H1 (cell line): ENCODE measurements at regions not wholly inside any gene's neighbourhood (a gene's known extent, or its start where the extent isn't known, plus 50 kb on each side); places are given as distances from the start of the nearest gene placed in this dataset.

Experiments used
- CTCF ChIA-PET: fragments of 300-600 bp; sonication (Branson Sonifier 250); formaldehyde crosslinking; loops from one replicate; lab custom pipeline; 2021; ENCODE audit not compliant: partially characterized antibody; lab: Charles Lee
- POLR2A ChIA-PET: fragments of 300-600 bp; sonication (Branson Sonifier 250); formaldehyde crosslinking; loops from one replicate; lab custom pipeline; 2021; ENCODE audit warnings: inconsistent platforms; ENCODE audit not compliant: partially characterized antibody; lab: Charles Lee
- DNase-seq, 2 experiments: peaks; one replicate each; pipeline versions ENCODE4 v3.0.0 to v3.0.0-alpha.2; 2010 to 2022; ENCODE audit warnings: low spot score in 2 of 2, low read depth in 1 of 2, mixed read lengths in 1 of 2
- FAIRE-seq: peaks from 2 replicates; lab custom pipeline; 2011; peaks lifted over from hg19 to GRCh38; lab: Jason Lieb, UNC
- H2AFZ ChIP-seq: 2 replicates; pipeline ENCODE4 v1.8.1; 2012; ENCODE audit warnings: low read length, inconsistent platforms
- H2AK5ac ChIP-seq: 2 replicates; pipeline ENCODE4 v1.6.1; 2013; ENCODE audit warnings: low read depth, low read length
- H2BK120ac ChIP-seq: replicated peaks from 2 replicates; pipeline ENCODE3; 2013; ENCODE audit warnings: low read depth, low read length, inconsistent platforms
- H2BK12ac ChIP-seq: 2 replicates; pipeline ENCODE4 v1.6.1; 2013; ENCODE audit warnings: low read depth, low read length
- H2BK15ac ChIP-seq: 2 replicates; pipeline ENCODE4 v1.6.1; 2013; ENCODE audit warnings: low read length
- H2BK20ac ChIP-seq: 2 replicates; pipeline ENCODE4 v1.6.1; 2013; ENCODE audit warnings: low read length
- H2BK5ac ChIP-seq: 2 replicates; pipeline ENCODE4 v1.6.1; 2013; ENCODE audit warnings: low read depth, low read length
- H3K14ac ChIP-seq: 2 replicates; pipeline ENCODE4 v1.6.1; 2013; ENCODE audit warnings: inconsistent platforms; ENCODE audit not compliant: insufficient read length
- H3K18ac ChIP-seq: 2 replicates; pipeline ENCODE4 v1.6.1; 2013; ENCODE audit warnings: low read length; ENCODE audit errors: extremely low read depth
- H3K23ac ChIP-seq: 2 replicates; pipeline ENCODE4 v1.6.1; 2013; ENCODE audit warnings: inconsistent platforms; ENCODE audit not compliant: insufficient read length
- H3K23me2 ChIP-seq: 2 replicates; pipeline ENCODE4 v1.6.1; 2013; ENCODE audit warnings: low read depth, low read length
- H3K27ac ChIP-seq: 2 replicates; pipeline ENCODE4 v1.6.1; 2011; ENCODE audit warnings: low read depth, low read length, inconsistent platforms
- H3K27me3 ChIP-seq, 4 experiments: replicated peaks in 1 of 4; 1 replicate in 1 of 4; 2 replicates in 3 of 4; pipeline versions ENCODE4 v1.6.1 to v1.8.1; 2011 to 2013; ENCODE audit warnings: low read length in 3 of 4, mild to moderate bottlenecking in 3 of 4, inconsistent platforms in 2 of 4, mixed read lengths in 2 of 4, moderate library complexity in 1 of 4; ENCODE audit not compliant: control insufficient read depth in 3 of 4, insufficient read depth in 3 of 4; ENCODE audit errors: extremely low read depth in 1 of 4
- H3K36me3 ChIP-seq, 4 experiments: 2 replicates each; pipeline versions ENCODE4 v1.6.1 to v1.8.1; 2011 to 2013; ENCODE audit warnings: mild to moderate bottlenecking in 4 of 4, low read length in 3 of 4, moderate library complexity in 2 of 4, control low read depth in 1 of 4, inconsistent platforms in 1 of 4; ENCODE audit not compliant: insufficient read depth in 4 of 4, control insufficient read depth in 2 of 4
- H3K4ac ChIP-seq: replicated peaks from 2 replicates; pipeline ENCODE3; 2013; ENCODE audit warnings: low read length, low read depth, mixed read lengths, inconsistent platforms; ENCODE audit not compliant: insufficient read length
- H3K4me1 ChIP-seq, 4 experiments: replicated peaks in 1 of 4; 1 replicate in 1 of 4; 2 replicates in 3 of 4; pipeline versions ENCODE4 v1.6.1 to v1.8.1; 2011 to 2013; ENCODE audit warnings: low read length in 3 of 4, inconsistent platforms in 2 of 4, mixed read lengths in 1 of 4; ENCODE audit not compliant: insufficient read depth in 4 of 4, control insufficient read depth in 3 of 4
- H3K4me2 ChIP-seq, 2 experiments: 2 replicates each; pipeline versions ENCODE4 v1.6.1 to v1.8.1; 2011 to 2013; ENCODE audit warnings: low read depth in 2 of 2, low read length in 2 of 2, control low read depth in 1 of 2, inconsistent platforms in 1 of 2, mild to moderate bottlenecking in 1 of 2; ENCODE audit not compliant: insufficient read depth in 1 of 2
- H3K4me3 ChIP-seq, 4 experiments: fragments of 200-600, 300-600 bp in 1 of 4; sonication (generic), shearing (Covaris generic), sonication (Bioruptor Twin) in 1 of 4; 2 replicates each; pipeline versions ENCODE4 v1.5.1 to v1.8.1; 2011 to 2016; ENCODE audit warnings: low read length in 4 of 4, low read depth in 3 of 4, control low read depth in 2 of 4, inconsistent platforms in 2 of 4, mild to moderate bottlenecking in 2 of 4, mixed read lengths in 1 of 4, moderate library complexity in 1 of 4; ENCODE audit not compliant: insufficient read depth in 2 of 4; ENCODE audit errors: extremely low read depth in 1 of 4
- H3K56ac ChIP-seq: replicated peaks from 2 replicates; pipeline ENCODE3; 2013; ENCODE audit warnings: low read depth, mild to moderate bottlenecking, mixed read lengths, low read length, inconsistent platforms; ENCODE audit not compliant: insufficient read length
- H3K79me1 ChIP-seq: 2 replicates; pipeline ENCODE4 v1.6.1; 2013; ENCODE audit warnings: low read depth, low read length, control low read depth
- H3K79me2 ChIP-seq, 2 experiments: 2 replicates each; pipeline versions ENCODE4 v1.6.1 to v1.8.1; 2012 to 2013; ENCODE audit warnings: low read length in 2 of 2, mild to moderate bottlenecking in 2 of 2, inconsistent platforms in 1 of 2; ENCODE audit not compliant: insufficient read depth in 2 of 2, control insufficient read depth in 1 of 2
- H3K9ac ChIP-seq, 4 experiments: replicated peaks in 1 of 4; 1 replicate in 1 of 4; 2 replicates in 3 of 4; pipeline versions ENCODE4 v1.6.1 to v1.8.1; 2011 to 2013; ENCODE audit warnings: low read depth in 3 of 4, low read length in 3 of 4, control low read depth in 2 of 4, mild to moderate bottlenecking in 2 of 4, moderate library complexity in 2 of 4, inconsistent platforms in 1 of 4; ENCODE audit errors: extremely low read depth in 1 of 4
- H3K9me3 ChIP-seq, 2 experiments: 2 replicates each; pipeline versions ENCODE4 v1.6.1 to v1.8.1; 2012 to 2013; ENCODE audit warnings: mild to moderate bottlenecking in 2 of 2, moderate library complexity in 2 of 2, control low read depth in 1 of 2, inconsistent platforms in 1 of 2, low read depth in 1 of 2, low read length in 1 of 2, mixed read lengths in 1 of 2; ENCODE audit not compliant: insufficient read depth in 2 of 2
- H4K20me1 ChIP-seq, 2 experiments: replicated peaks in 1 of 2; 2 replicates each; pipeline versions ENCODE3 to v1.8.1; 2011 to 2013; ENCODE audit warnings: inconsistent platforms in 2 of 2, low read length in 2 of 2, mild to moderate bottlenecking in 1 of 2; ENCODE audit not compliant: insufficient read depth in 2 of 2, control insufficient read depth in 1 of 2
- H4K5ac ChIP-seq: 2 replicates; pipeline ENCODE4 v1.6.1; 2013; ENCODE audit warnings: low read length, low read depth, mixed read lengths, inconsistent platforms; ENCODE audit not compliant: insufficient read length
- H4K8ac ChIP-seq: 2 replicates; pipeline ENCODE4 v1.8.0; 2013; ENCODE audit warnings: mild to moderate bottlenecking, moderate library complexity, low read length, inconsistent platforms; ENCODE audit not compliant: insufficient read depth; ENCODE audit errors: extremely low read depth
- H4K91ac ChIP-seq: replicated peaks from 2 replicates; pipeline ENCODE3; 2013; ENCODE audit warnings: low read length, mixed read lengths, inconsistent platforms; ENCODE audit not compliant: insufficient read length
- CREB1 ChIP-seq: IDR thresholded peaks from 2 replicates; pipeline ENCODE4 v1.6.1; 2012; ENCODE audit warnings: inconsistent platforms
- EZH2 ChIP-seq: fragments of 200-600 bp; sonication (generic); IDR thresholded peaks from 2 replicates; pipeline ENCODE4 v1.7.1; 2012; ENCODE audit warnings: low read depth, mild to moderate bottlenecking, moderate library complexity, low read length, inconsistent platforms; ENCODE audit not compliant: severe bottlenecking
- GABPA ChIP-seq: IDR thresholded peaks from 2 replicates; pipeline ENCODE4 v1.6.1; 2011; ENCODE audit warnings: mild to moderate bottlenecking, low read length, moderate library complexity, borderline replicate concordance; ENCODE audit not compliant: insufficient read depth
- HDAC2 ChIP-seq, 2 experiments: fragments of 300-600 bp in 1 of 2; sonication (generic) in 1 of 2; IDR thresholded peaks; 2 replicates each; pipeline ENCODE4 v1.6.1; 2011 to 2012; ENCODE audit warnings: low read depth in 2 of 2, low read length in 2 of 2, mild to moderate bottlenecking in 2 of 2, moderate library complexity in 2 of 2, borderline replicate concordance in 1 of 2, inconsistent platforms in 1 of 2
- KDM4A ChIP-seq: IDR thresholded peaks from one replicate; pipeline ENCODE4 v1.7.1; 2012; ENCODE audit warnings: low read depth, mild to moderate bottlenecking, moderate library complexity, low read length, inconsistent platforms; ENCODE audit not compliant: severe bottlenecking
- MAFK ChIP-seq: IDR thresholded peaks from 2 replicates; pipeline ENCODE4 v1.6.1; 2012; ENCODE audit warnings: low read depth, mild to moderate bottlenecking, improper control_type of control experiment, low read length
- PHF8 ChIP-seq: fragments of 200-600 bp; sonication (generic); conservative IDR thresholded peaks from 2 replicates; pipeline ENCODE4 v1.7.1; 2012; ENCODE audit warnings: low read depth, mild to moderate bottlenecking, inconsistent platforms, low read length, moderate library complexity
- POLR2A ChIP-seq, 2 experiments: IDR thresholded peaks; 1 replicate in 1 of 2; 2 replicates in 1 of 2; pipeline ENCODE4 v1.6.1; 2011; ENCODE audit warnings: low read depth in 2 of 2, low read length in 2 of 2, mild to moderate bottlenecking in 2 of 2; ENCODE audit errors: control extremely low read depth in 1 of 2
- RXRA ChIP-seq: IDR thresholded peaks from 2 replicates; pipeline ENCODE4 v1.6.1; 2011; ENCODE audit warnings: low read depth, mild to moderate bottlenecking, low read length, moderate library complexity; ENCODE audit not compliant: insufficient read depth
- SUZ12 ChIP-seq: fragments of 200-600 bp; sonication (generic); IDR thresholded peaks from 2 replicates; pipeline ENCODE4 v1.6.1; 2012; ENCODE audit warnings: mild to moderate bottlenecking, inconsistent platforms, low read length, moderate library complexity, mixed read lengths
- TBP ChIP-seq: IDR thresholded peaks from 2 replicates; pipeline ENCODE4 v1.6.1; 2011; ENCODE audit warnings: low read depth, low read length, improper control_type of control experiment
- WGBS, 2 experiments: shearing (Covaris generic) in 1 of 2; methylation state at CpG; one replicate each; pipeline versions ENCODE4 v1.1.6 to v1.1.7; 2013 to 2015; ENCODE audit warnings: low lambda C conversion rate in 2 of 2, mixed read lengths in 2 of 2, inconsistent platforms in 1 of 2, low coverage in 1 of 2, missing lambda C conversion rate in 1 of 2; ENCODE audit not compliant: insufficient replicate concordance in 2 of 2, insufficient coverage in 1 of 2, insufficient read length in 1 of 2; ENCODE audit errors: extremely low coverage in 1 of 2, missing lambda C conversion rate in 1 of 2; 5-methylcytosine and 5-hydroxymethylcytosine counted together

GRCh38 chr4:138320831-138321230, 78.7 kb upstream of the SLC7A11 start:
- CTCF ChIA-PET = interaction anchor here (1.3 kb wide), 1 partner anchor 201 kb away, joined by 3 read pairs; no protein-coding TSS in a partner anchor
- WGBS, 2 experiments = 74% methylated on average over 1 of the region's 1 CpG; no CpG with 5 or more reads in 1 of the 2 experiments

More at GRCh38 chr4:138320831-138321230, 78.7 kb upstream of the SLC7A11 start:
- no peak overlapping the region for H4K91ac ChIP-seq
- H3K27ac ChIP-seq = no peak overlapping the region
- no peak overlapping the region for H2BK15ac ChIP-seq
- H3K79me2 ChIP-seq = no peaks in the 10 kb centered on the region
- no peak overlapping the region for H3K23ac ChIP-seq
- no peak overlapping the region for H3K4ac ChIP-seq
- H3K56ac ChIP-seq = no peak overlapping the region
- H3K79me1 ChIP-seq = no peaks in the 10 kb centered on the region
- H4K5ac ChIP-seq = no peak overlapping the region
- H3K4me2 ChIP-seq = no peak overlapping the region
- POLR2A ChIA-PET = no interaction called here
- TF ChIP-seq EZH2 (no peak), TBP (no peak), KDM4A (no peak), POLR2A (IDR thresholded peaks at IDR 0.05; ENCODE audit: control extremely low read depth in 1 of 2, low read depth in 2 of 2, low read length in 2 of 2) (no peak), GABPA (no peak), SUZ12 (no peak), PHF8 (no peak), MAFK (no peak), RXRA (no peak), CREB1 (no peak), HDAC2 (IDR thresholded peaks at IDR 0.05; ENCODE audit: borderline replicate concordance in 1 of 2, low read depth in 2 of 2, low read length in 2 of 2) (no peak)
- TF ChIP-seq, all 59 proteins: peak for 0
- H2BK120ac ChIP-seq = no peak overlapping the region
- no peak overlapping the region for H3K14ac ChIP-seq
- DNase-seq (no peak), FAIRE-seq (no peak)
- no peaks in the 10 kb centered on the region for H3K36me3 ChIP-seq
- no peak overlapping the region for H3K4me3 ChIP-seq
- no peaks in the 10 kb centered on the region for H3K27me3 ChIP-seq
- 0 out of 2 replicates have a peak overlapping the region, but pooled peaks have one; percentile 72 for H2AFZ ChIP-seq
- no peak overlapping the region for H2BK12ac ChIP-seq
- H4K20me1 ChIP-seq = no peaks in the 10 kb centered on the region
- H3K4me1 ChIP-seq = peaks cover 0 to 12% (median 2%) of the 10 kb centered on the region in 4 experiments; a peak in 3 of 7 replicates
- no peaks in the 10 kb centered on the region for H3K9me3 ChIP-seq
- no peak overlapping the region for H2BK20ac ChIP-seq
- no peaks in the 10 kb centered on the region for H3K23me2 ChIP-seq
- no peak overlapping the region for H3K18ac ChIP-seq
- no peak overlapping the region for H3K9ac ChIP-seq
- H2AK5ac ChIP-seq = no peak overlapping the region
- no peak overlapping the region for H2BK5ac ChIP-seq
- no peak overlapping the region for H4K8ac ChIP-seq
